ENCODE measurements at regions not wholly inside any gene's neighbourhood (a gene's known extent, or its start where the extent isn't known, plus 50 kb on each side); places are given as distances from the start of the nearest gene placed in this dataset.
A peak's percentile ranks its signal among the peaks of the same experiment; 100 is the strongest.
"Not testable (repeated sequence)": the region's sequence is repeated elsewhere in the genome, so short reads cannot be mapped to it uniquely, and the experiment has no call there.

DNA sequence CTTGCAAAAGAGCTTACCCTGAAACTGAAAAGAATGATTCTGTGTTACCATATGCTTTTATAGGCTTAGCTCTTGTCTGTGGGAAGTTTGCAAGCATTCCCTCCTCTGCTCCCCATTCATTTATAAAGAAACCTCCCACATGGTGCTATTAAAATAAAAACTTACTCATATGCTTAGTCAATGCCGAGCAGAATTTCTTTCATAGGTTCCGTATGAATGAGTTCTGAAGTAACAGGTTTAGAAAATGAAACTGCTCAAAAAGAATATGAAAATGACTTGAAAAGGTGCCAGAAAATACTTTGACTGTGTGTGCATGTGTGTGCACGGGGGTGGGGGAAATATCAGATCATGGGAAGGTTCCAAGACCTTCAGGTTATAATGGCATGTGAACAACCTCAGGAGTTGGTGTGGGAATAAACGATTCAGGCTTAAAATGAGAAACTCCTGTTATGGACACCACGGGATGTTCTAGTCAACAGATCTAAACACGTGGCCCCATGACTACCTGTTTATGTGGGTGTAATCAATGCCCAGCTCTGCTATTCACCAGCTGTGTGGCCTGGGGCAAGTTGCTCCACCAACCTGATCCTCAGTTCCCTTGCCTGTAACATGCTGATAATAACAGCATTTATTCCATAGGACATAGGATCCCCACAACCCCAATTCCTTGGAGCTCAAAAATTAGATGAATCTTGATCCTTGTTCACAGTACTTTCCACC lies 293.7 kb upstream of the PLGLB1 start:
- DNase-seq (ENCODE audit: low read depth) = not testable (repeated sequence)

DNA sequence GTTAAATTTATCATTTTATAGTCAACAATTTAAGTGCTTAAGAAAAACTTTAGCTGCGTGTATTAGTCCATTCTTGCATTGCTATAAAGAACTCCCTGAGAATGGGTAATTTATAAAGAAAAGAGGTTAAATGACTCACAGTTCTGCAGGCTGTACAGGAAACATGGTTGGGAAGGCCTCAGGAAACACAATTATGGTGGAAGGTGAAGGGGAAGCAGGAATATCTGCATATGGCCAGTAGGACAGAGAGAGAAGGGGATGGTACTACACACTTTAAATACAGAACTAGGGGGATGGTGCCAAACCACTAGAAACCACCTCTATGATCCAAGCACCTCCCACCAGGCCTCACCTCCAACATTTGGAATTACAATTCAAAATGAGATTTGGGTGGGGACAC lies 295.5 kb upstream of the PLGLB1 start:
- not testable (repeated sequence) for DNase-seq (ENCODE audit: low read depth)

- DNase-seq (ENCODE audit: low read depth) = not testable (repeated sequence)
These were observed 297.3 kb upstream of the PLGLB1 start for GRCh38 chr2:87318814-87319491.

GRCh38 chr2:87319705-87320104 lies 298.1 kb upstream of the PLGLB1 start:
- not testable (repeated sequence) for DNase-seq (ENCODE audit: low read depth)

DNA sequence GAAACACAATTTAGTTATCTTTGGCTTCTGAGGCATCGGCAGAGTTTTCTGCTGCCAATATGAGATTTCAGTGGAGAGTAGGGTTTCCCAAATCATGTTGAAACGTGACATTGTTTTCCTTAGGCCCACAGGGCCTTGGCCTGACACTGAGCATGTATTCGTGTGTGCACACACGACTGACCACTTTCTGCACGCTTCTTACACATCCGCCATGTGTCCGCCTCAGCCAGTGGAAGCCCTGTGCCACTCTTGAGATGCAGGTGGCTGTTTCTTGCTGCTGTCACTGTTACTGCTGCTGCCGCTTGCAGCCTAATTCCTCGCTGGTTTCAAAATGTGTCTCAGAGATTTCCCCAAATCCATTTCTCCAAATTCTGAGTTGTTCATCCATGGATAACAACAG lies 299.6 kb upstream of the PLGLB1 start:
- not testable (repeated sequence) for DNase-seq (ENCODE audit: low read depth)

DNA sequence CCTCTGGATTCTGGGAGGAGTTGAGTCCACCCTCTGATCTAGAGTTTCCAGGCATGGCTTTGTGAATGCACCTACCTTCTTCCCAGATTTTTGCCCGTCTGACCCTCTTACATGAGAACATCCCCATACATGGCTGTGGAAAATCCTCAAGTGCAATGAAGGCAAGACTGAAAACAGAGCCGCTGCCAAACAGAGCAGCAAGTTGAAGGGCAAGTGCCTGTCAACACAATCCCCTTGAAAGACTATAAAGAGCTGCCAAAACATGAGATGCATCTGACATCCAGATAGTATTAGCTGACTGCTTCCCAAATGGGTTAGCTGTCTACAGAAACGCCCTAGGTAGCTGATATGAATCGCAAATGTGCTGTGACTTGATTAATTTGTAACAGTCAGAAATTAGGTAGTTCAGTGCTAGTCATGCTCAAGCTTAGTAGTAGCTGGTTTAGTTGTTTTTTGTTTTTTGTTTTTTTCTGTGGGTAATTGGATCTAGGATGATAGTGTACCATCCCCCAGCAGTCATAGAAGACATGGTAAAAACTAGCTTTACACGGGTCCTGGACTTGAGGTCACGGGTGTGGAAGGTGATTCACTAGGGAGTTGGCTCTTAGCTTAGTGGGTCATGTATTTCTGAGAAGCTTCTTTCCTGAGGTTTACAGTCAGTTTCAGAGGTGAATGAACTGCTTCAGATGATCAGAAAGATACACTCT lies 302.8 kb upstream of the PLGLB1 start:
- DNase-seq (ENCODE audit: low read depth) = not testable (repeated sequence)

DNA sequence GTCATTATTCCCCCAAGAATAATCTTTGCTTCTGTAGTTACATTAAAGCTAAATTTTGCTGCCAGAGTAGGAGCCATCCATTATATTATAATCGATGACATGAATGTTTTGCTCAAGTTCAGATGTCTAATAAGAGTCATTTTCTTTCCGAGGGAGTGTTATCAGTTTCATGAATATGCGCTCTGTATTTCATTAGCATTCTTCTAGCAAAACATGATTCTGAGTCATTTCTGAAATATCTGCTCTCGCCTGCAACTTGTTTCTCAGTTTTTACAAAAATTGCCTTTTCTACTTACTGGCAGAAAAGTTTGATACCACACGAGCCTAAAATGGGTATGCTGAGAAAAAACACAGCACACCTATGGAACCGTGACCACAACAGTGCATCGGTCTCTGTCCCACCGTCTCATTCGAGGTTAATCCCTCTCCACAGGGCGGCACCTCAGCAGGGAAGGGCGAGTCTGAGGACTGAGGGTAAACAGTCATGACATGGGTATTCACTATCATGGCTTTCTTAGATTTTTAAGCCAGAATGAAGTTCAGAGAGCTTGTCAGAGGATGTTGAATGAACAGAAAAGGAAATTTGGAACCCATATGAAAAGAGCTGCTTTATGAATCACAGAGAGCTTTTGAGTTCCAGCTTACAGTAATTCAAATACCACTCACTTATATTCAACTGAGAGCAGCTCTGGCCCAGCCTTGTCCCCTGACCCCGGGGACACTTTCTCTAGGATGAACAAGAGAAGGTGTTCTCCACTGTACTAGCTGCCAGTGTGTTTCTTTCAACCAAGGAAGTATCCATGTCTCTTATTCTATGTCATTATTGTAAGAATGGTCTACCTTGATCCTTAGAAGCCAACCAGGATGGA lies 303.6 kb upstream of the PLGLB1 start:
- DNase-seq (ENCODE audit: low read depth) = not testable (repeated sequence)

DNA sequence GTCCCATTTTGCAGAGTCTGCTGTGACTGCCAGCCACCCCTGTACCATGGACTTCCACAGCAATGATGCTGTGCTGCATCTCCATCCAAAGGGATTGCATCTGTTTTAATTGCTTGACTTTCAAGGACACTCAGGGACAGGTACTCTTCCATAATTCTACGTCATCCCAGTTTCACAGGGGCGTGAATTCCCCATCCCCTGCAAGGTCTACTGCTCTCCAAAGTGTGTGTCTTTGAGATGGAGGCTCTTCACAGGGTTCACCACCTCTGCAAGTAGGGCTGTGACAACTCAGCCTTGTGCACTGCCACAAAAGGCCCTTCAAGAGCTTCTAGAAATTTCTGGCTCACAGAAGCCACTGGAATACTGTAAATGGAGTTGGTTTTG lies 304.3 kb upstream of the PLGLB1 start:
- not testable (repeated sequence) for DNase-seq (ENCODE audit: low read depth)

DNA sequence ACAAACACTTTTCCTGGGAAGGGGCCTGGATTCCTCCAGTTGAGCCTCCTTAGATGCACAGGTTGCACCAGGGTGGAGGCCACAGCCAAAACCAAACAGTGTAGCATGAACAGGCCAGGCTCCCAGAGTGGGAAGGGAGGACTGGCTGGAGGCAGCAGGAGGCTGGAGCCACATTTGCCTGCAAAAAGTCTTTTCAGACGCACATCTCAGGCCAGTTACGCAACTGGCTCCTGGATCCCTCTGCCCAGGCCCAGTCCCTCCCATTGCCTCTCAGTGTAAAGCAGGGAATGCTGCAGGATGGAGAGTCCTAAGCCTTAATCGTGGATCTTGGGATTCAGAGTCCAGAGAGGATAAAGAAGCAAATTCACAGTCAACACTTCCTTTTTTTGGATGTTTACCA lies 305.1 kb upstream of the PLGLB1 start:
- not testable (repeated sequence) for DNase-seq (ENCODE audit: low read depth)

DNA sequence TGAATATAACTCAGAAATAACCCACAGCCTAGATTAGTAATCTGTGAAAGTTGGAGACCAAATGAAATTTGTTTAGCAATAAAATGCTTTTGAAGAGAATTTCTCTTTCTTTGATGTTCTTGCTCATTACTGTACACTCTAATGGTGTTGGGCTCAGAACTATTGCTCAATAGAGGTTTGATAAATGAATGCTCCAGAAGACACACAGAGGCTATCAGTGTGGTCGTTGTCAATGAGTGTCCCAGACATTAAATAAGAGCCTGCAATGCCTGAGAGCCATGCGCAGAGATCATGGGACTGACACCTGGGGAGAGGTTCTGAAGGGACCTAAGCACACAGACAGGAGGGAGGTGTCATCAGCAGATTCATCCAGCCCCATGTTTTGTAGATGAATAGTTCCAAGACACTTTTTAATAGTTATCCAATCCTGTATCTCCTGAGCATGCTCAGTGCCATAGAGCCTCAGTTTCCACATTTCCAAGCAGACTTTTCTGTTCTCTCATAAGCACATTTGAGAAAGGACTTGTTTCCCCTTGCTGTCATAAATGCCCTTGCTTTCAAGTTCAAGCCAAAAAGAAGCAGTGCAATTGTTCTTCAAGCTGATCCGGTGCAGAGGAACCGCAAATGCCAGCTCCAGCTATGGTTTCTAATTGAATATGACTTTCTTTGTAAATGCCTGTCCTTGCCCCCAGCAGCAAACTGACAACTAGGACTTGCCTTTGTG lies 306.2 kb upstream of the PLGLB1 start:
- not testable (repeated sequence) for DNase-seq (ENCODE audit: low read depth)

DNA sequence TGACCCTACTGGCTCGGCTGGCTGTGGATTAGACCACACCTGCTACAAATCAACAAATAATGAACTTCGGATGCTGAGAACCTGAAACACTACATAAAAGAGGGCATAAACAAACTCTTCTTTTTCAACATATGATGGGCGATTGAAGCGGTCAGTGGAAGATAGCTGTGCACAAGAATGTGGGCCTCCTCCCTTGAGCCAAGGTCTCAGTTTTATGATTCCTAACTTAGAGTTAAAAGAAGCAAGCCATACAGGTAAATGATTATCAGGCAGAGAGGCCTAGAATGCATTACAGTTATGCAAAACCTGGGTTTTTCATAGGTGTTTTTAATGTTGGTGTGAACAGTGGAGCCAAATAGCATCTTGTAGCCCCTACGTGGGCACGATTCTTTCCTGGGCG lies 307.9 kb upstream of the PLGLB1 start:
- DNase-seq (ENCODE audit: low read depth) = not testable (repeated sequence)

DNA sequence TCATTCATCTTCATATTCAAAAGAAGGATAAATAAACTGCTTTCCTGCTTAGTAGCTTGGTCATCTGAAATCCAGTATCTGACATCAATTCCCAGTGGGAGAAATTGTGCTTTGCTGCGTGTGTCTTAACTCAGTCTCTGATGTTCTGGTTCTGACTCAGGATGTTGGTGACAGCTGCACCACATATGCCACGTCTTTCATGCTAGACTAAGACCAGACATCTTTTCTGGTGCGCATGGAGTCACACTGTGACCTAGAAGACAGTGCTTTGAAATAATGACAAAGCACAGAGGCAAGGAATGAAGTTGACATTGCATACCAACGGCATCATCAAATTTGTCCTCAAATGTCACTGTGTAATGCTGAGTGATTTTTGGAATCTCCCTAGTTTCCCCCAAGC lies 308.8 kb upstream of the PLGLB1 start:
- DNase-seq (ENCODE audit: low read depth) = not testable (repeated sequence)

- DNase-seq (ENCODE audit: low read depth) = not testable (repeated sequence)
These were observed 310.4 kb upstream of the PLGLB1 start for GRCh38 chr2:87331940-87332583.

DNA sequence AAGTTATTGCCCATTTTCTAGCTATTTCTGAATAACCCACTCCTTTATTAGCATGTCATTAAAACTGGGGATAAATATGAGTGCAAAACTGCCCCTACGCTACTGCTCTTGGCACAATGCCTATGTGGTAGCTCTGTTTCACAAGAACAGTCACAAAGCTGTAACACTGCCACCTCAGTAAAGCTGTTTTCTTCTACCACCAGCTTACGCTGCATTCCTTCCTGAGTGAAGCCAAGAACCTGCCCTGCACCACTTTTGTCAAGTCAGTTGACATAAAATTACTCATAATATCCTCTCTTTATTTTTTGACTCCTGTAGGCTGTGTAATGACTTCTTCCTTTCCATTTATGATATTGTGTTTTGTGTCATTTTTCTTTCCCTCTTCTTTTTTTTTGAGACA lies 313.2 kb upstream of the PLGLB1 start:
- DNase-seq (ENCODE audit: low read depth) = not testable (repeated sequence)

- not testable (repeated sequence) for DNase-seq (ENCODE audit: low read depth)
These were observed 317.4 kb upstream of the PLGLB1 start for GRCh38 chr2:87338998-87339397.

DNA sequence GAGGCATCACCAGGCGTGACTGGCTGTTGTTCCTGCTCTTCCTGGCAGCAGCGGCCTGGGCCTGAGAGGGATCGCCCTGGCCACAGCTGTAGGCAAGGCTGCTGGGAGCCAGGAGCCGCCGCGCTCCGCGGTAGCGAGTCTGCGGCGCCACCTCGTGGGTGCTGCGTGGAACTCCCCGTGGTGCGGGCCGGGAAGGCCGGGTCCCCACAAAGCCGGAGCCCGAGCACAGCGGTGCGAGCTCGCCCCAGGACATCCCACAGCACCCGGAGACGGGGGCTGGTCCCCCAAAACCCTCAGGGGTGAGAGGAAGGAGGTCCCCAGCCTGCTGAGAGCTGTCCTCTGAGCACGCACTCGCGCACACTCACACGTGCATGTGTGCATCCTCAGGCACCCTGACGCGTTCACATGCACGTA lies 320.0 kb upstream of the PLGLB1 start:
- DNase-seq (ENCODE audit: low read depth) = peak; percentile 38

DNA sequence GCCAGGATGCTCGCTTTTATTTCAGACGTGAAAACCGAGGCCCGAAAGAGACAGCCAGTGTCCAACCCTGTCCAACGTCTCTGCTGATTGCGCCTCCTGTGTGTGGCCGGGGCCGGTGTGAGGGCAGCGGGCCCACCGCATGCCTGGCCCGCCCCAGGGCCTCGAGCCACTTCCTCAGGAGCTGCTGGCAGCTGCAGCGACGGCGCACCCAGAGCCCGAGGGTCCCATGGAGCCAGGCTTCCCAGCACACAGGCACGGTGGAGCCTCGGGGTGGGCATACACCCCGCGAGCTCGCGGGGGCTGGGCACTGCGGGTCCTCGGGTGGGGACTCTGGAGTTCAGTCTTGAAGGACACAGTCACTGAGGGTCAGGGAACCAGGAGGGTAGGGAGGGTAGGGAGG lies 320.5 kb upstream of the PLGLB1 start:
- DNase-seq (ENCODE audit: low read depth) = not testable (repeated sequence)

DNA sequence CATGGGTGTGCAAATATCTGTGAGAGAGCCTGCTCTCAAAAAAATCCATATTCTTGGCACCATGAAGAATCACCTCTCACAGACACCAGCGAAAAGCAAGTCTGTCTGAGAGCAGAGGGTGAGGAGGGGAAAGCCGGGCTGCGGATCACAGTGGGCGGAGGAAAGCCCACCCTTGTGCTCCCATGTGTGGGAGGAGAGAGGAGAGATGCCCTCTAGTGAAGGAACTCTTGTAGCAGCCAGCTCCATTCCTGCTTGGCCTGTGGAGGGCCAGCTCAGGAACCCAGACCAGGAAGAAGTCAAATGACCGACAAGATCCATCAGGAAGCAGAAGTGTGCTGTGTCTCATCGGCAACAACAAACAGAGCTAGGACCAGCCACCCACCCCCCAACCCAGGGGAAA lies 321.7 kb upstream of the PLGLB1 start:
- not testable (repeated sequence) for DNase-seq (ENCODE audit: low read depth)

- DNase-seq (ENCODE audit: low read depth) = not testable (repeated sequence)
These were observed 323.6 kb upstream of the PLGLB1 start for GRCh38 chr2:87345283-87345682.

- DNase-seq (ENCODE audit: low read depth) = not testable (repeated sequence)
These were observed 326.9 kb upstream of the PLGLB1 start for GRCh38 chr2:87348556-87348955.

DNA sequence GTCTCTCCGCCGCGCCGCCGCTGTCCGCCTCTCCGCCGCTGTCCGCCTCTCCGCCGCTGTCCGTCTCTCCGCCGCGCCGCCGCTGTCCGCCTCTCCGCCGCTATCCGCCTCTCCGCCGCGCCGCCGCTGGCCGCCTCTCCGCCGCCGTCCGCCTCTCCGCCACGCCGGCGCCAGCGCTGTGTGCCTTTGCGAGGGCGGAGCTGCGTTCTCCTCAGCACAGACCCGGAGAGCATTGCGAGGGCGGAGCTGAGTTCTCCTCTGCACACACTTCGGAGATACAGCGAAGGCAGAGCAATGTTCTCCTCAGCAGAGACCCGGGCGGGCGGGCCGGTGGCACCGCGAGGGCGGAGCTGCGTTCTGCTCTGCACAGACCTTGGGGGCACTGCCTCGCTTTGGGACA lies 327.4 kb upstream of the PLGLB1 start:
- not testable (repeated sequence) for DNase-seq (ENCODE audit: low read depth)
